ENCODE measurements at regions not wholly inside any gene's neighbourhood (a gene's known extent, or its start where the extent isn't known, plus 50 kb on each side); places are given as distances from the start of the nearest gene placed in this dataset.

DNA sequence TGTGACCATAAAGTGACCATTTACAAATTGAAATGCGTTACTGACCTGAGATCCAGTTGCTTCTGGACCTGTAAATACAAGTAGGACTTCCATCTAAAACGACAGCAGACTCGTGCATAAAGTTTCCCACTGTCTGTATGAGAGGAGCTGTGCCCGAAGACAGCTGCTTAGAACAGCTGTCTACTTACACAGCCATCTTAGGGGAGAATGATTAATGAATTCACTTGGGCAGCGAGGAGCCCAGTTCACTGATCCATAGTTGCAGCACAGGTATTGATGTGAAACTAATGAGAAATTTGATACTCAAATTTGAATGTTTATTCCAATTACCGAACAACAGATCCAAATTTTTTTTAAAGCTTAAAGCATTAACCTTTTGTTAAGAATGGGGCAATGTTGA is 748.1 kb downstream of the NR2F2 start:
- Histone ChIP-seq H3K27ac (ENCODE audit: low read depth, low read length) (no peak overlapping the region), H3K9me3 (ENCODE audit: control insufficient read depth, insufficient read depth, low read length) (peaks cover 13% of the 10 kb centered on the region), H3K4me3 (ENCODE audit: low read depth, low read length) (no peak overlapping the region), H3K27me3 (ENCODE audit: control insufficient read depth, insufficient read depth, low read length) (no peaks in the 10 kb centered on the region)
- CTCF ChIA-PET = no interaction called here
- DNase-seq (ENCODE audit: low read depth, low spot score) = no peak
- POLR2A ChIA-PET = no interaction called here
- TF ChIP-seq, protein P1, sequence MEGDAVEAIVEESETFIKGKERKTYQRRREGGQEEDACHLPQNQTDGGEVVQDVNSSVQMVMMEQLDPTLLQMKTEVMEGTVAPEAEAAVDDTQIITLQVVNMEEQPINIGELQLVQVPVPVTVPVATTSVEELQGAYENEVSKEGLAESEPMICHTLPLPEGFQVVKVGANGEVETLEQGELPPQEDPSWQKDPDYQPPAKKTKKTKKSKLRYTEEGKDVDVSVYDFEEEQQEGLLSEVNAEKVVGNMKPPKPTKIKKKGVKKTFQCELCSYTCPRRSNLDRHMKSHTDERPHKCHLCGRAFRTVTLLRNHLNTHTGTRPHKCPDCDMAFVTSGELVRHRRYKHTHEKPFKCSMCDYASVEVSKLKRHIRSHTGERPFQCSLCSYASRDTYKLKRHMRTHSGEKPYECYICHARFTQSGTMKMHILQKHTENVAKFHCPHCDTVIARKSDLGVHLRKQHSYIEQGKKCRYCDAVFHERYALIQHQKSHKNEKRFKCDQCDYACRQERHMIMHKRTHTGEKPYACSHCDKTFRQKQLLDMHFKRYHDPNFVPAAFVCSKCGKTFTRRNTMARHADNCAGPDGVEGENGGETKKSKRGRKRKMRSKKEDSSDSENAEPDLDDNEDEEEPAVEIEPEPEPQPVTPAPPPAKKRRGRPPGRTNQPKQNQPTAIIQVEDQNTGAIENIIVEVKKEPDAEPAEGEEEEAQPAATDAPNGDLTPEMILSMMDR (IDR thresholded peaks at IDR 0.05; ENCODE audit: low read depth, low read length) = no peak

DNA sequence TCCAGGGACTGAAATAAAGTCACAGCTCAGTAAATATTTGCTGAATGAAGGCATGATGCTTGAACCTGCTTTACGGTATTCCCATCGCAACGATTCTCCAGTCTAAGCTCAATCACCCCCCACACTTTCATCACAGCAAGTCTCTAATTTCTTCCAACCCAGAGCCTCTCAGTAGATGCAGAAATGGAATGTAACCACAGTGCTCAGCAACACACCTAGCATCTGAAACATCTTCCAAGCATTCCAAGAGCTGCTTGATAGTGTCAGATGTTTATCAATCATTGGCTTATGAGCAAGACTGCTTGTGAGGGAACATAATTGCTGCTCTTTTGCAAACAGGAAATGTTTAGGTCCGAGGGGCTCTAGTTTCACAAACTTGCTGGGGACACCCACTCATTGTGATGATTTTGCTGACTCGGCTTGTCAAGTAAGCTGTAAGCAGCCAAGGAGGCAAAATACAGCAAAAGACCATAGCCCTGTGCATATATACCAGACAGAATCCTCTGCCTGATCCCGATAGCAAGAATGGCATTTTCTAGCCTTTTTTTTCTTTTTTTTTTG is 751.2 kb downstream of the NR2F2 start:
- H3K9me3 ChIP-seq (ENCODE audit: control insufficient read depth, insufficient read depth, low read length) = peaks cover 23% of the 10 kb centered on the region
- H3K27ac ChIP-seq (ENCODE audit: low read depth, low read length) = no peak overlapping the region
- POLR2A ChIA-PET = no interaction called here
- H3K27me3 ChIP-seq (ENCODE audit: control insufficient read depth, insufficient read depth, low read length) = no peaks in the 10 kb centered on the region
- CTCF ChIA-PET = no interaction called here
- TF ChIP-seq, protein P1 (IDR thresholded peaks at IDR 0.05; ENCODE audit: low read depth, low read length) = no peak
- no peak overlapping the region for H3K4me3 ChIP-seq (ENCODE audit: low read depth, low read length)
- DNase-seq (ENCODE audit: low read depth, low spot score) = no peak

DNA sequence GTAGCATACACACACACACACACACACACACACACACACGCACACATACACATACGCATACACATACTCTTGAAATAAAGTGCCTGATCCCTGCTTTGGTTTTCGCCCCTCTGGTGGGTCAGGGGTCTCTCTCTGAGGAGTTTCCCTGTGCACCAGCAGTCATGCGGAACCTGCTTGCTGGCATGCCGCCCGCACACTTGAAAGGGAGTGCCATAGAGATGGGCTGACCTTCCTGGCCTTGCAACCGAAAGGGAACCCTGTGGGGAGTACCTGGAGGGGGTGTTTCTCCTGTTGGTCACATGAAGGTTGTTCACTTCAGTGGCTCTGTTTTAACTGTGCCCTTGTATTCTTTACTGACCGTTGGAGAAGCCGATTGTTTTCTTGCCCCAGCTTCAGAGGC is 752.3 kb downstream of the NR2F2 start:
- ChIA-PET POLR2A (no interaction called here), CTCF (no interaction called here)
- no peak for DNase-seq (ENCODE audit: low read depth, low spot score)
- TF ChIP-seq, protein P1 (IDR thresholded peaks at IDR 0.05; ENCODE audit: low read depth, low read length) = no peak
- Histone ChIP-seq H3K27ac (ENCODE audit: low read depth, low read length) (no peak overlapping the region), H3K27me3 (ENCODE audit: control insufficient read depth, insufficient read depth, low read length) (no peaks in the 10 kb centered on the region), H3K4me3 (ENCODE audit: low read depth, low read length) (no peak overlapping the region), H3K9me3 (ENCODE audit: control insufficient read depth, insufficient read depth, low read length) (peaks cover 24% of the 10 kb centered on the region)

DNA sequence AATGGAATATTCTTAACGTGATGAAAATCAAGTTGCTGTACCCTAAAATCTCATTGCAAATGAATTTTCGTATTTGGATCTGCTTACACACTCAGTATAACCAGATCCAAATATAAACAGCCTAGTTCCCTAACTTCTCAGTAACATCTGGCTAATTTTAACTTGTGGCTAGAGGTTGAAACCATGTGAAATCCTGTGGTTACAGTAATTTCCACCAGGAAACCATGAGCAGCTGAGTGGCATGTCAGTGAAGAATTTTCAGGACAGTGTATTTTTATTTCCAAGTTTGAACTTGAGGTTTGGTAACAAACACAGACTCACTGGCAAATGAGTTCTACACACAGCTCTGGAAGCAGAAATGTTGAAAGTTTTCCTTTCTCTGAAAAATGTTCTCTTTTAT is 754.1 kb downstream of the NR2F2 start:
- POLR2A ChIA-PET = no interaction called here
- peaks cover 27% of the 10 kb centered on the region for H3K9me3 ChIP-seq (ENCODE audit: control insufficient read depth, insufficient read depth, low read length)
- CTCF ChIA-PET = no interaction called here
- TF ChIP-seq, protein P1 (IDR thresholded peaks at IDR 0.05; ENCODE audit: low read depth, low read length) = no peak
- DNase-seq (ENCODE audit: low read depth, low spot score) = no peak
- H3K4me3 ChIP-seq (ENCODE audit: low read depth, low read length) = no peak overlapping the region
- H3K27me3 ChIP-seq (ENCODE audit: control insufficient read depth, insufficient read depth, low read length) = no peaks in the 10 kb centered on the region
- H3K27ac ChIP-seq (ENCODE audit: low read depth, low read length) = no peak overlapping the region

DNA sequence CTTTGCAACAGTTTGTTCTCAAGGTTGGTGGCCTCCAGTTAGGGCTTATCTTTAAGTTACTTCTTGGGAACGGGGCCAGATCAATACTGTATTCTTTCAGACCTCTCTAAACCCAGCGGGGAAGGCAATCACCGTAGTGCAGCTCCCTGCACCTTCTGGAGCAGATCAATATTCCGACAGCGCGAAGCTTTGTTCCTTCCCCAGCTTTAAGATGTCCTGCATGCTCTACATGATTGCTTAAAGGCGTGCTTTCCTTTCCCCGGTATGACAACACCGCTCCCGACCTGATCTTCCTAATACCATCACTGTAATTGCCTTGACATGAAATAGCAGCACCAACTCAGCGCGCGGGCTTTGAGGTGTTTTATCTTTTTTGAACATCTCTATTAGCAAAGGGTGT is 755.2 kb downstream of the NR2F2 start:
- TF ChIP-seq, protein P1 (IDR thresholded peaks at IDR 0.05; ENCODE audit: low read depth, low read length) = no peak
- ChIA-PET POLR2A (no interaction called here), CTCF (no interaction called here)
- Histone ChIP-seq H3K27ac (ENCODE audit: low read depth, low read length) (no peak overlapping the region), H3K27me3 (ENCODE audit: control insufficient read depth, insufficient read depth, low read length) (no peaks in the 10 kb centered on the region), H3K4me3 (ENCODE audit: low read depth, low read length) (no peak overlapping the region), H3K9me3 (ENCODE audit: control insufficient read depth, insufficient read depth, low read length) (peaks cover 27% of the 10 kb centered on the region)
- no peak for DNase-seq (ENCODE audit: low read depth, low spot score)
